ENCODE measurements at regions not wholly inside any gene's neighbourhood (a gene's known extent, or its start where the extent isn't known, plus 50 kb on each side); places are given as distances from the start of the nearest gene placed in this dataset.

- TF ChIP-seq, protein P1, sequence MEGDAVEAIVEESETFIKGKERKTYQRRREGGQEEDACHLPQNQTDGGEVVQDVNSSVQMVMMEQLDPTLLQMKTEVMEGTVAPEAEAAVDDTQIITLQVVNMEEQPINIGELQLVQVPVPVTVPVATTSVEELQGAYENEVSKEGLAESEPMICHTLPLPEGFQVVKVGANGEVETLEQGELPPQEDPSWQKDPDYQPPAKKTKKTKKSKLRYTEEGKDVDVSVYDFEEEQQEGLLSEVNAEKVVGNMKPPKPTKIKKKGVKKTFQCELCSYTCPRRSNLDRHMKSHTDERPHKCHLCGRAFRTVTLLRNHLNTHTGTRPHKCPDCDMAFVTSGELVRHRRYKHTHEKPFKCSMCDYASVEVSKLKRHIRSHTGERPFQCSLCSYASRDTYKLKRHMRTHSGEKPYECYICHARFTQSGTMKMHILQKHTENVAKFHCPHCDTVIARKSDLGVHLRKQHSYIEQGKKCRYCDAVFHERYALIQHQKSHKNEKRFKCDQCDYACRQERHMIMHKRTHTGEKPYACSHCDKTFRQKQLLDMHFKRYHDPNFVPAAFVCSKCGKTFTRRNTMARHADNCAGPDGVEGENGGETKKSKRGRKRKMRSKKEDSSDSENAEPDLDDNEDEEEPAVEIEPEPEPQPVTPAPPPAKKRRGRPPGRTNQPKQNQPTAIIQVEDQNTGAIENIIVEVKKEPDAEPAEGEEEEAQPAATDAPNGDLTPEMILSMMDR (IDR thresholded peaks at IDR 0.05; ENCODE audit: low read depth, low read length, missing control alignments): no peak
- no peak overlapping the region for H3K4me3 ChIP-seq (ENCODE audit: low read depth, low read length)
- DNase-seq (ENCODE audit: low read depth): no peak
These were observed 325.3 kb upstream of the DPH6 start for GRCh38 chr15:35871282-35871681.

DNA sequence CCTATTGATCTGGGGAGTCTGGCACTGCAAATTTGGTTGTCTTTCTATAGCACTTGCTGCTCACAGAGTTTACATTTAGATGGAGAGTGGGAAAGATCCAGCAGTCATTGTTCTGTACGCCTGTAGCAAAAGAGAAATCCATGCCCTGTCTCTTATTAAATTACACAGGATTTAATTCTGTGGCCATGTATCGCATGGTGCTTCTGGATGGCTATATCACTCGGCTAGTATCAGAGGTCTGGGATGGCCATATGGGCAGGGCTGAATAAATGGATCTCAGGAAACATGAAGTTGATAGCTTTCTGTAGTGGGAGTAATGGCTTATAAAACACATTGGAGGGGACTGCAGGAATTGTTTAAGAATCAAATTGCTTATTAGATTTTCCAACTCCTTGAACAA lies 325.8 kb upstream of the DPH6 start:
- no peak overlapping the region for H3K4me3 ChIP-seq (ENCODE audit: low read depth, low read length)
- no peak for DNase-seq (ENCODE audit: low read depth)
- TF ChIP-seq, protein P1 (IDR thresholded peaks at IDR 0.05; ENCODE audit: low read depth, low read length, missing control alignments): no peak

GRCh38 chr15:35872577-35872976 lies 326.6 kb upstream of the DPH6 start:
- no peak overlapping the region for H3K4me3 ChIP-seq (ENCODE audit: low read depth, low read length)
- DNase-seq (ENCODE audit: low read depth): no peak
- TF ChIP-seq, protein P1 (IDR thresholded peaks at IDR 0.05; ENCODE audit: low read depth, low read length, missing control alignments): no peak

- no peak for DNase-seq (ENCODE audit: low read depth)
- TF ChIP-seq, protein P1 (IDR thresholded peaks at IDR 0.05; ENCODE audit: low read depth, low read length, missing control alignments): no peak
- H3K4me3 ChIP-seq (ENCODE audit: low read depth, low read length): no peak overlapping the region
These were observed 328.4 kb upstream of the DPH6 start for GRCh38 chr15:35874260-35874905.

GRCh38 chr15:35876762-35877161 lies 330.8 kb upstream of the DPH6 start:
- TF ChIP-seq, protein P1 (IDR thresholded peaks at IDR 0.05; ENCODE audit: low read depth, low read length, missing control alignments): no peak
- no peak for DNase-seq (ENCODE audit: low read depth)
- no peak overlapping the region for H3K4me3 ChIP-seq (ENCODE audit: low read depth, low read length)

- DNase-seq (ENCODE audit: low read depth): no peak
These were observed 334.9 kb upstream of the DPH6 start for GRCh38 chr15:35880896-35881295.

More at GRCh38 chr15:35880896-35881295, 334.9 kb upstream of the DPH6 start:
- no peak overlapping the region for H3K4me3 ChIP-seq (ENCODE audit: low read depth, low read length)
- TF ChIP-seq, protein P1 (IDR thresholded peaks at IDR 0.05; ENCODE audit: low read depth, low read length, missing control alignments): no peak
